B cell (primary cell): ENCODE measurements at regions not wholly inside any gene's neighbourhood (a gene's known extent, or its start where the extent isn't known, plus 50 kb on each side); places are given as distances from the start of the nearest gene placed in this dataset.

Experiments
- ATAC-seq: fragments of 200-7000 bp; cut with Tn5 transposase; one replicate; pipeline ENCODE4 v1.10.0; 2021; ENCODE audit warnings: low read depth, mild to moderate bottlenecking, moderate number of reproducible peaks, moderate library complexity
- CTCF ChIA-PET: fragments of 350-600 bp; sonication (Branson Sonifier 250); formaldehyde crosslinking; loops from one replicate; lab custom pipeline; 2021; ENCODE audit warnings: antibody characterized with exemption, inconsistent platforms; lab: Charles Lee
- POLR2A ChIA-PET: fragments of 350-600 bp; sonication (Branson Sonifier 250); formaldehyde crosslinking; loops from one replicate; lab custom pipeline; 2021; ENCODE audit warnings: antibody characterized with exemption; lab: Charles Lee
- DNase-seq: peaks from one replicate; pipeline ENCODE4 v3.0.0; 2013
- H2AFZ ChIP-seq: 2 replicates; pipeline ENCODE4 v1.6.1; 2012; ENCODE audit warnings: mild to moderate bottlenecking, low read depth, low read length; ENCODE audit not compliant: insufficient read depth, poor library complexity, severe bottlenecking
- H3K27ac ChIP-seq, 2 donors: 1 replicate in 1 of 2; 2 replicates in 1 of 2; pipeline ENCODE4 v1.5.1; 2012 to 2013; ENCODE audit warnings: low read length in 2 of 2, mild to moderate bottlenecking in 2 of 2, moderate library complexity in 1 of 2
- H3K27me3 ChIP-seq, 4 experiments: fragments of 200-600 bp in 1 of 4; sonication (generic) in 1 of 4; replicated peaks in 1 of 4; 1 replicate in 2 of 4; 2 replicates in 2 of 4; pipeline versions ENCODE4 v1.6.1 to v1.7.0; 2013 to 2016; ENCODE audit warnings: low read length in 3 of 4, mild to moderate bottlenecking in 2 of 4, mixed read lengths in 1 of 4, moderate library complexity in 1 of 4; ENCODE audit not compliant: insufficient read depth in 4 of 4, control insufficient read depth in 3 of 4; ENCODE audit errors: control extremely low read depth in 1 of 4
- H3K36me3 ChIP-seq, 2 experiments: replicated peaks in 1 of 2; 1 replicate in 1 of 2; 2 replicates in 1 of 2; pipeline versions ENCODE4 v1.6.1 to v1.7.1; 2013; ENCODE audit warnings: low read length in 1 of 2; ENCODE audit not compliant: insufficient read depth in 2 of 2, control insufficient read depth in 1 of 2; ENCODE audit errors: control extremely low read depth in 1 of 2, extremely low read depth in 1 of 2
- H3K4me1 ChIP-seq, 2 donors: fragments of 200-600 bp in 1 of 2; sonication (generic) in 1 of 2; 1 replicate in 1 of 2; 2 replicates in 1 of 2; pipeline versions ENCODE4 v1.5.1 to v1.6.1; 2013 to 2017; ENCODE audit warnings: low read length in 2 of 2; ENCODE audit not compliant: control insufficient read depth in 2 of 2, insufficient read depth in 2 of 2
- H3K4me2 ChIP-seq: replicated peaks from 2 replicates; pipeline ENCODE3; 2012; ENCODE audit warnings: mild to moderate bottlenecking, low read depth, low read length; ENCODE audit not compliant: poor library complexity, severe bottlenecking
- H3K4me3 ChIP-seq, 5 experiments: fragments of 200-600 bp in 1 of 5; sonication (generic) in 1 of 5; 1 replicate in 3 of 5; 2 replicates in 2 of 5; pipeline versions ENCODE4 v1.5.1 to v1.7.0; 2011 to 2016; ENCODE audit warnings: low read length in 4 of 5, mild to moderate bottlenecking in 4 of 5, low read depth in 2 of 5, control low read depth in 1 of 5, moderate library complexity in 1 of 5; ENCODE audit not compliant: insufficient read depth in 1 of 5; ENCODE audit errors: control extremely low read depth in 1 of 5, extremely low read depth in 1 of 5
- H3K79me2 ChIP-seq: fragments of 200-600 bp; sonication (generic); one replicate; pipeline ENCODE4 v1.6.0; 2016; ENCODE audit warnings: low read length; ENCODE audit not compliant: control insufficient read depth, insufficient read depth
- H3K9ac ChIP-seq: fragments of 200-600 bp; sonication (generic); 2 replicates; pipeline ENCODE4 v1.6.1; 2017; ENCODE audit warnings: mild to moderate bottlenecking, low read length, moderate library complexity
- H3K9me3 ChIP-seq, 3 donors: one replicate each; pipeline versions ENCODE4 v1.6.1 to v1.7.1; 2013; ENCODE audit warnings: low read length in 2 of 3; ENCODE audit not compliant: control insufficient read depth in 2 of 3, insufficient read depth in 1 of 3; ENCODE audit errors: control extremely low read depth in 1 of 3
- H4K20me1 ChIP-seq: 2 replicates; pipeline ENCODE4 v1.6.0; 2012; ENCODE audit warnings: mild to moderate bottlenecking, low read length; ENCODE audit not compliant: insufficient read depth, control insufficient read depth, poor library complexity, severe bottlenecking
- H3K27ac Mint-ChIP-seq: one replicate; pipeline ENCODE4 v1.8.0; 2021; ENCODE audit warnings: mixed read lengths
- H3K27me3 Mint-ChIP-seq: one replicate; pipeline ENCODE4 v1.8.0; 2021; ENCODE audit warnings: mixed read lengths
- H3K4me1 Mint-ChIP-seq: one replicate; pipeline ENCODE4 v1.8.0; 2021; ENCODE audit warnings: mixed read lengths
- H3K4me3 Mint-ChIP-seq: one replicate; pipeline ENCODE4 v1.8.0; 2021; ENCODE audit warnings: mixed read lengths
- H3K9me3 Mint-ChIP-seq: one replicate; pipeline ENCODE4 v1.8.0; 2022; ENCODE audit warnings: mixed read lengths; ENCODE audit not compliant: insufficient read depth
- EZH2 ChIP-seq: IDR thresholded peaks from 2 replicates; pipeline ENCODE4 v1.6.1; 2012; ENCODE audit warnings: borderline replicate concordance, low read depth, mild to moderate bottlenecking, moderate library complexity, low read length; ENCODE audit not compliant: insufficient read depth, poor library complexity, severe bottlenecking
- WGBS: methylation state at CpG from one replicate; pipeline ENCODE4 v1.1.5; 2013; ENCODE audit warnings: missing lambda C conversion rate; ENCODE audit not compliant: insufficient coverage; 5-methylcytosine and 5-hydroxymethylcytosine counted together
- intact Hi-C: fragments of 100-400 bp; cut with micrococcal nuclease; formaldehyde crosslinking; loops from one replicate; pipeline ENCODE4 v1.10.0; 2022
- TF ChIP-seq, protein P1 (sequence below): fragments of 200-600 bp; IDR thresholded peaks from one replicate; pipeline ENCODE4 v1.8.0; 2022; ENCODE audit warnings: antibody characterized with exemption, mild to moderate bottlenecking

DNA sequence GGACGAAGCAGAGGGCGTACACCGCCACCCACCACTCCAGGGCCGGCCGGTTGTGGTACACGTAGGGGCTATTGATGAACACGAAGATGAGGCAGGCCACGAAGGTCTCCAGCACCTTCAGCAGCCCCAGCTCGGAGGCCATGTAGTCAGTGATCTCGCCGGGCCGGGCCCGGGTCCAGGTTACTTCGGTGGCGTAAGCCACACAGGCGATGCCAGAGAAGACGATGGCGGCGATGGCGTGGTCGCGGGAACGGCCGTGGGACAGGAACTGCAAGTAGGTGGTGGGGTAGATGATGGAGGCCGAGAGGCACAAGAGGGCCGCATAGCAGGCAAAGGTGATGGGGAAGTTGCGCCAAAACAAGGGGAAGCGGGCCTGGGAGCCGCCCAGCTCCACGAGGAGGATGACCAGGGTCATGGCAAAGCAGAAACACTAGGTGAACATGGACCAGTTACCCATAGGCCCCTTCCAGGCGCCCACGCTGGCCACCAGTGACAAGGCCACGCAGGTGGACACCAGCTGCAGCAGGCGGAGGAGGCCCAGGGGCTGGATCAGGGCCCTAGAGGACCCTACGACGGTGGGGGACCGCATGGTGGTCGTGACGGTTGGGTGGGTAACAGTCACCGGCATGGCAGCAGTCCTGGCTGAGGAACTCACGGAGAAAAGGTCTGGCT is 128.4 kb upstream of the FAM98A start:
- Histone ChIP-seq H3K4me1 (no peaks in the 10 kb centered on the region), H3K9me3 (peaks cover 0 to 16% (median 0%) of the 10 kb centered on the region in 3 donors), H2AFZ (no peak overlapping the region), H3K36me3 (no peaks in the 10 kb centered on the region), H3K79me2 (no peaks in the 10 kb centered on the region), H3K9ac (no peak overlapping the region), H3K27me3 (no peaks in the 10 kb centered on the region), H4K20me1 (no peaks in the 10 kb centered on the region), H3K4me2 (no peak overlapping the region), H3K4me3 (no peak overlapping the region), H3K27ac (no peak overlapping the region)
- intact Hi-C loops = no loop called here
- H3K4me3 Mint-ChIP-seq = no peak overlapping the region
- H3K9me3 Mint-ChIP-seq = no peaks in the 10 kb centered on the region
- DNase-seq (no peak), ATAC-seq (no peak)
- H3K27me3 Mint-ChIP-seq = peaks cover 4% of the 10 kb centered on the region
- no peaks in the 10 kb centered on the region for H3K4me1 Mint-ChIP-seq
- H3K27ac Mint-ChIP-seq = no peak overlapping the region
- POLR2A ChIA-PET = no interaction called here
- CTCF ChIA-PET = no interaction called here
- 94% methylated on average over 41 of the region's 41 CpGs for WGBS
- TF ChIP-seq, protein P1, sequence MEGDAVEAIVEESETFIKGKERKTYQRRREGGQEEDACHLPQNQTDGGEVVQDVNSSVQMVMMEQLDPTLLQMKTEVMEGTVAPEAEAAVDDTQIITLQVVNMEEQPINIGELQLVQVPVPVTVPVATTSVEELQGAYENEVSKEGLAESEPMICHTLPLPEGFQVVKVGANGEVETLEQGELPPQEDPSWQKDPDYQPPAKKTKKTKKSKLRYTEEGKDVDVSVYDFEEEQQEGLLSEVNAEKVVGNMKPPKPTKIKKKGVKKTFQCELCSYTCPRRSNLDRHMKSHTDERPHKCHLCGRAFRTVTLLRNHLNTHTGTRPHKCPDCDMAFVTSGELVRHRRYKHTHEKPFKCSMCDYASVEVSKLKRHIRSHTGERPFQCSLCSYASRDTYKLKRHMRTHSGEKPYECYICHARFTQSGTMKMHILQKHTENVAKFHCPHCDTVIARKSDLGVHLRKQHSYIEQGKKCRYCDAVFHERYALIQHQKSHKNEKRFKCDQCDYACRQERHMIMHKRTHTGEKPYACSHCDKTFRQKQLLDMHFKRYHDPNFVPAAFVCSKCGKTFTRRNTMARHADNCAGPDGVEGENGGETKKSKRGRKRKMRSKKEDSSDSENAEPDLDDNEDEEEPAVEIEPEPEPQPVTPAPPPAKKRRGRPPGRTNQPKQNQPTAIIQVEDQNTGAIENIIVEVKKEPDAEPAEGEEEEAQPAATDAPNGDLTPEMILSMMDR = no peak
- no peak for TF ChIP-seq EZH2

DNA sequence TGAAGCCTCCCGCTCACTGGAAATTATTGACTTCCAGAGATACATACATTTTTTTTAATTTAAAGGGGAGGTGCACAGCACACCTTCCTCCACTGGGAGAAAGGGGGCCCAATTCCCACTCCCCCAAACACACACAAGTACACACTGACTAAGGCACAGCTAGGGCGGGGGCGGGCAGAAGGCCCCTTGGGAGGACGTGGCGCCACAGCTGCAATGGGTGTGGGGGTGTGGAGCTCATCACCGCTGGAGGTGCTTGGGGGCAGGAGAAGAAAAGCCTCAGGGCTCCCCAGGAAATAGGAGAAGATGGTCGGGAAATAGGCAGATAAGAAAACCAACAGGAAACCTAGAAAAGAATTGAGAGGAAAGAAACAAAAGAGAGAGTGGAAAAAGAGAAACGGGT is 127.3 kb upstream of the FAM98A start:
- no peak overlapping the region for H3K9ac ChIP-seq
- WGBS = 67% methylated on average over 4 of the region's 8 CpGs
- no peak overlapping the region for H3K4me2 ChIP-seq
- Mint-ChIP-seq H3K9me3 (no peaks in the 10 kb centered on the region), H3K27me3 (peaks cover 7% of the 10 kb centered on the region), H3K4me1 (no peaks in the 10 kb centered on the region), H3K27ac (no peak overlapping the region), H3K4me3 (no peak overlapping the region)
- ChIA-PET POLR2A (no interaction called here), CTCF (no interaction called here)
- H2AFZ ChIP-seq = no peak overlapping the region
- TF ChIP-seq EZH2 = no peak
- TF ChIP-seq, protein P1 = no peak
- no peak overlapping the region for H3K4me3 ChIP-seq
- H3K79me2 ChIP-seq = no peaks in the 10 kb centered on the region
- ATAC-seq (no peak), DNase-seq (no peak)
- intact Hi-C loops = no loop called here
- H3K4me1 ChIP-seq = no peaks in the 10 kb centered on the region
- no peaks in the 10 kb centered on the region for H3K27me3 ChIP-seq
- H4K20me1 ChIP-seq = no peaks in the 10 kb centered on the region
- H3K27ac ChIP-seq = no peak overlapping the region
- H3K9me3 ChIP-seq = peaks cover 0 to 16% (median 0%) of the 10 kb centered on the region in 3 donors
- no peaks in the 10 kb centered on the region for H3K36me3 ChIP-seq
